Fibroblast of pulmonary artery (primary cell): ENCODE measurements at regions not wholly inside any gene's neighbourhood (a gene's known extent, or its start where the extent isn't known, plus 50 kb on each side); places are given as distances from the start of the nearest gene placed in this dataset.

Experiments
- DNase-seq: peaks from one replicate; pipeline ENCODE4 v3.0.0-alpha.2; 2010; ENCODE audit warnings: low read depth
- H3K4me3 ChIP-seq: replicated peaks from 2 replicates; pipeline ENCODE4 v1.5.1; 2011; ENCODE audit warnings: low read depth, mild to moderate bottlenecking, control low read depth, low read length, moderate library complexity
- CTCF ChIP-seq: IDR thresholded peaks from 2 replicates; pipeline ENCODE4 v1.5.1; 2011; ENCODE audit warnings: mild to moderate bottlenecking, control low read depth, low read length, inconsistent platforms; ENCODE audit errors: missing control alignments

GRCh38 chr14:99079061-99079727, 192.8 kb downstream of the BCL11B start:
- TF ChIP-seq CTCF = no peak
- no peak overlapping the region for H3K4me3 ChIP-seq
- no peak for DNase-seq

- TF ChIP-seq CTCF = no peak
- no peak overlapping the region for H3K4me3 ChIP-seq
- DNase-seq = no peak
Observed at GRCh38 chr14:99080306-99080705, 191.7 kb downstream of the BCL11B start.

DNA sequence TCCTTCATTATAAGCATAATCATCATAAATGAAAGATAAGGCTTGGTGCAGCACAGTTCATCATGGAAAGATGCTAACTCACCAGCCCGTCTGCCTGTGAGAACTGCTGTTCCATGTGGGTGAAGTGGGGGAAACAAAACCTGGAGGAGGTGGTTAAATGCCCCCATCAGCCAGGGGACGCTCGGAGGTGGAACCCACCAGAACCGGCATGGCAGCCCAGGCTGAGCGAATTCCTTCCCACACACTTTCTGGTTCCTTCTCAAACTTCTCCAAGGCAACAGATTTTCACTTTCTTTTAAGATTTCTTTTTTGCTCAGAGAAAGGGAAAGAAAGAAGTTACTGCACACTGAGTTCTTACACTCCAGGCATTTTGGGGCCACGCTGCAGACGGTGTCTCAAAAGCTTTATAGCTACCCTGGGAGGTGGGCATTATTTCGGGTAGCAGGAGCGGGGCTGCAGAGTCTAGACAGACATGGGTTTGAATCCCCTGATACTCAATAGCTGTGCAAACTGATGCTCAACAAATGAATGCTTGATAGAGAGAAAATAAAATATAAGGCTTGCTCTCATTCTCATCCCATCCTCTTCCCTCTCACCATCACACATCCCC, 190.7 kb downstream of the BCL11B start:
- no peak for DNase-seq
- no peak for TF ChIP-seq CTCF
- H3K4me3 ChIP-seq = no peak overlapping the region

DNA sequence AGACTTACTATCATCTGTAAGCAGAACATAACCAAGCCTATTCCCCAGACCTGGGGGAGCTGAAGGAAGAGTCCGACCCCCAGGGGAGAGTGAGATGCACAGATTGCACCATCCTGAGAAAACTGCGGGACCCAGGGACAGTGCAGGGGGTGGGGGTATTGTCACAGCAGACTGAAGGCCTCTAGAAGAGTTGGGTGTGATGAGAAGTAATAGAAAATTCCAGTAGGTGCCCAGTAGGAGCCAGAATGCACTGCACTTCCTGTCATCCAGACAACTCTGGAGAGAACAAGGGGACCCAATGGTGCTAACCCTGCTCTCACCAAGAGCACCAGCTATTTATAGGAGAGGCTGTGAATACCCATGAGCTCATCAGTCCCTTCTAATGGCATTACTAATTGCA, 190.1 kb downstream of the BCL11B start:
- no peak overlapping the region for H3K4me3 ChIP-seq
- no peak for DNase-seq
- TF ChIP-seq CTCF = no peak

- no peak overlapping the region for H3K4me3 ChIP-seq
- no peak for TF ChIP-seq CTCF
- no peak for DNase-seq
Observed at GRCh38 chr14:99093532-99094517, 178.2 kb downstream of the BCL11B start.

DNA sequence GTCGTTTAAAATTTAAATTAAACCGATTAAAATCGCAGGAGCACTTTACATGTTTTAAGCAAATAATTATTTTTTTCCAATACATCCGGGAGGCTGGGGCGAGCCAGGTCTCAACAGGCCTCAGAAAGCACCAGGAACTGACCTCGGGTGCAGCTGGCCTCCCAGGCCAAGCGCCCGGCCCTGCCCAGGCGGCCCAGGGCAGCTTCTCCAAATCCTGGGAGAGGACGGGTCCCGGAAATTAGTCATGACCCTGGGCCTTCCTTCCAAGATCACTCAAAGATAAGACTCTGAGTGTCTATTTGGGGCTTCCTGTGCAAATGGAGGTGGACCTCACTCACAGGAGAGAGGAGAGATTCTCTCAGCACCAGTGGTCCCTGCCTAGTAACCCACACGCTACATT, 177.1 kb downstream of the BCL11B start:
- no peak for DNase-seq
- TF ChIP-seq CTCF = no peak
- H3K4me3 ChIP-seq = no peak overlapping the region
